Rectal smooth muscle tissue (tissue), 1 donor: ENCODE measurements at regions not wholly inside any gene's neighbourhood (a gene's known extent, or its start where the extent isn't known, plus 50 kb on each side); places are given as distances from the start of the nearest gene placed in this dataset.

Experiments
- H3K27ac ChIP-seq: one replicate; pipeline ENCODE4 v1.7.0; 2013; ENCODE audit warnings: low read depth, low read length, inconsistent platforms
- H3K27me3 ChIP-seq: one replicate; pipeline ENCODE4 v1.7.0; 2013; ENCODE audit warnings: low read length; ENCODE audit not compliant: control insufficient read depth, insufficient read depth
- H3K36me3 ChIP-seq: one replicate; pipeline ENCODE4 v1.7.0; 2013; ENCODE audit warnings: low read length; ENCODE audit not compliant: control insufficient read depth, insufficient read depth
- H3K4me1 ChIP-seq: one replicate; pipeline ENCODE4 v1.7.0; 2013; ENCODE audit warnings: low read length; ENCODE audit not compliant: control insufficient read depth, insufficient read depth
- H3K4me3 ChIP-seq: one replicate; pipeline ENCODE4 v1.7.0; 2013; ENCODE audit warnings: low read length
- H3K9ac ChIP-seq: one replicate; pipeline ENCODE4 v1.7.0; 2013; ENCODE audit warnings: low read length

- no peak overlapping the region for H3K4me3 ChIP-seq
- no peak overlapping the region for H3K9ac ChIP-seq
- H3K27me3 ChIP-seq, result no peaks in the 10 kb centered on the region
- H3K36me3 ChIP-seq, result no peaks in the 10 kb centered on the region
- H3K27ac ChIP-seq, result no peak overlapping the region
- no peaks in the 10 kb centered on the region for H3K4me1 ChIP-seq
These were observed 231.2 kb upstream of the SGCD start for GRCh38 chr5:156095709-156096241.

- Histone ChIP-seq H3K27me3 (no peaks in the 10 kb centered on the region), H3K36me3 (no peaks in the 10 kb centered on the region), H3K9ac (no peak overlapping the region), H3K27ac (no peak overlapping the region), H3K4me1 (no peaks in the 10 kb centered on the region), H3K4me3 (no peak overlapping the region)
These were observed 230.7 kb upstream of the SGCD start for GRCh38 chr5:156096259-156096658.

GRCh38 chr5:156103155-156103885 lies 223.6 kb upstream of the SGCD start:
- Histone ChIP-seq H3K9ac (no peak overlapping the region), H3K36me3 (no peaks in the 10 kb centered on the region), H3K27me3 (no peaks in the 10 kb centered on the region), H3K4me1 (no peaks in the 10 kb centered on the region), H3K27ac (no peak overlapping the region), H3K4me3 (no peak overlapping the region)

- Histone ChIP-seq H3K9ac (no peak overlapping the region), H3K4me3 (no peak overlapping the region), H3K4me1 (no peaks in the 10 kb centered on the region), H3K27ac (no peak overlapping the region), H3K27me3 (no peaks in the 10 kb centered on the region), H3K36me3 (no peaks in the 10 kb centered on the region)
These were observed 217.5 kb upstream of the SGCD start for GRCh38 chr5:156109317-156110023.

GRCh38 chr5:156119692-156120091 lies 207.3 kb upstream of the SGCD start:
- H3K4me3 ChIP-seq, result no peak overlapping the region
- no peaks in the 10 kb centered on the region for H3K36me3 ChIP-seq
- H3K27me3 ChIP-seq, result no peaks in the 10 kb centered on the region
- no peaks in the 10 kb centered on the region for H3K4me1 ChIP-seq
- H3K27ac ChIP-seq, result no peak overlapping the region
- H3K9ac ChIP-seq, result no peak overlapping the region

GRCh38 chr5:156120777-156121176 lies 206.2 kb upstream of the SGCD start:
- H3K4me3 ChIP-seq, result no peak overlapping the region
- no peaks in the 10 kb centered on the region for H3K4me1 ChIP-seq
- H3K27me3 ChIP-seq, result no peaks in the 10 kb centered on the region

GRCh38 chr5:156121234-156121633 lies 205.7 kb upstream of the SGCD start:
- Histone ChIP-seq H3K27me3 (no peaks in the 10 kb centered on the region), H3K4me3 (no peak overlapping the region), H3K4me1 (no peaks in the 10 kb centered on the region), H3K36me3 (no peaks in the 10 kb centered on the region), H3K9ac (no peak overlapping the region), H3K27ac (no peak overlapping the region)

More at GRCh38 chr5:156120777-156121176, 206.2 kb upstream of the SGCD start:
- H3K36me3 ChIP-seq, result no peaks in the 10 kb centered on the region
- H3K9ac ChIP-seq, result no peak overlapping the region
- no peak overlapping the region for H3K27ac ChIP-seq

GRCh38 chr5:156121882-156122281 lies 205.1 kb upstream of the SGCD start:
- Histone ChIP-seq H3K4me3 (no peak overlapping the region), H3K36me3 (no peaks in the 10 kb centered on the region), H3K27me3 (no peaks in the 10 kb centered on the region), H3K9ac (no peak overlapping the region), H3K4me1 (no peaks in the 10 kb centered on the region), H3K27ac (no peak overlapping the region)

GRCh38 chr5:156124708-156125107 lies 202.3 kb upstream of the SGCD start:
- Histone ChIP-seq H3K4me1 (no peaks in the 10 kb centered on the region), H3K27me3 (no peaks in the 10 kb centered on the region), H3K36me3 (no peaks in the 10 kb centered on the region), H3K4me3 (no peak overlapping the region), H3K27ac (no peak overlapping the region), H3K9ac (no peak overlapping the region)

GRCh38 chr5:156125118-156125517 lies 201.8 kb upstream of the SGCD start:
- no peak overlapping the region for H3K27ac ChIP-seq
- no peak overlapping the region for H3K9ac ChIP-seq
- no peaks in the 10 kb centered on the region for H3K4me1 ChIP-seq
- H3K27me3 ChIP-seq, result no peaks in the 10 kb centered on the region
- H3K36me3 ChIP-seq, result no peaks in the 10 kb centered on the region
- no peak overlapping the region for H3K4me3 ChIP-seq

- H3K27me3 ChIP-seq, result no peaks in the 10 kb centered on the region
- H3K36me3 ChIP-seq, result no peaks in the 10 kb centered on the region
- no peak overlapping the region for H3K9ac ChIP-seq
- no peaks in the 10 kb centered on the region for H3K4me1 ChIP-seq
- H3K4me3 ChIP-seq, result no peak overlapping the region
- H3K27ac ChIP-seq, result no peak overlapping the region
These were observed 200.2 kb upstream of the SGCD start for GRCh38 chr5:156126716-156127115.

- H3K36me3 ChIP-seq, result no peaks in the 10 kb centered on the region
- no peak overlapping the region for H3K4me3 ChIP-seq
- H3K27me3 ChIP-seq, result no peaks in the 10 kb centered on the region
- H3K27ac ChIP-seq, result no peak overlapping the region
- no peak overlapping the region for H3K9ac ChIP-seq
- H3K4me1 ChIP-seq, result no peaks in the 10 kb centered on the region
These were observed 198.9 kb upstream of the SGCD start for GRCh38 chr5:156128026-156128425.

GRCh38 chr5:156134216-156134615 lies 192.7 kb upstream of the SGCD start:
- Histone ChIP-seq H3K4me1 (no peaks in the 10 kb centered on the region), H3K9ac (no peak overlapping the region), H3K27me3 (no peaks in the 10 kb centered on the region), H3K4me3 (no peak overlapping the region), H3K27ac (no peak overlapping the region), H3K36me3 (no peaks in the 10 kb centered on the region)
